Trophoblast cell (in vitro differentiated cells and primary cell): ENCODE measurements at regions not wholly inside any gene's neighbourhood (a gene's known extent, or its start where the extent isn't known, plus 50 kb on each side); places are given as distances from the start of the nearest gene placed in this dataset.

ENCODE experiments used
- DNase-seq, 2 donors: peaks; one replicate each; pipeline ENCODE4 v3.0.0-alpha.2; 2016
- H2AFZ ChIP-seq: 2 replicates; pipeline ENCODE4 v1.6.1; 2013; ENCODE audit warnings: low read length, moderate library complexity, mild to moderate bottlenecking; ENCODE audit not compliant: insufficient read depth, poor library complexity
- H2AK5ac ChIP-seq: 2 replicates; pipeline ENCODE4 v1.6.1; 2013; ENCODE audit warnings: mild to moderate bottlenecking, low read length
- H2BK120ac ChIP-seq: 2 replicates; pipeline ENCODE4 v1.6.1; 2013; ENCODE audit warnings: low read length, mild to moderate bottlenecking, moderate library complexity; ENCODE audit not compliant: insufficient read depth, poor library complexity
- H2BK12ac ChIP-seq: 2 replicates; pipeline ENCODE4 v1.6.1; 2013; ENCODE audit warnings: mild to moderate bottlenecking, low read length, moderate library complexity
- H2BK5ac ChIP-seq: 2 replicates; pipeline ENCODE4 v1.6.1; 2013; ENCODE audit warnings: low read length, low read depth, moderate library complexity, mild to moderate bottlenecking; ENCODE audit not compliant: poor library complexity
- H3K14ac ChIP-seq: 2 replicates; pipeline ENCODE4 v1.6.1; 2013; ENCODE audit warnings: mild to moderate bottlenecking, low read length
- H3K18ac ChIP-seq: 2 replicates; pipeline ENCODE4 v1.6.1; 2013; ENCODE audit warnings: mild to moderate bottlenecking, low read length
- H3K23ac ChIP-seq: 2 replicates; pipeline ENCODE4 v1.6.1; 2013; ENCODE audit warnings: low read length
- H3K27ac ChIP-seq: 2 replicates; pipeline ENCODE4 v1.5.1; 2013; ENCODE audit warnings: low read depth, mild to moderate bottlenecking, inconsistent platforms, low read length, moderate library complexity
- H3K27me3 ChIP-seq: 2 replicates; pipeline ENCODE4 v1.6.1; 2013; ENCODE audit warnings: inconsistent platforms, mild to moderate bottlenecking, low read length, moderate library complexity; ENCODE audit not compliant: insufficient read depth
- H3K36me3 ChIP-seq, 2 experiments: 1 replicate in 1 of 2; 2 replicates in 1 of 2; pipeline ENCODE4 v1.6.1; 2013; ENCODE audit warnings: low read length in 2 of 2, mild to moderate bottlenecking in 2 of 2, moderate library complexity in 1 of 2; ENCODE audit not compliant: insufficient read depth in 2 of 2, control insufficient read depth in 1 of 2
- H3K4ac ChIP-seq: 2 replicates; pipeline ENCODE4 v1.6.1; 2013; ENCODE audit warnings: low read depth, mild to moderate bottlenecking, low read length, moderate library complexity
- H3K4me1 ChIP-seq, 2 experiments: 1 replicate in 1 of 2; 2 replicates in 1 of 2; pipeline ENCODE4 v1.6.1; 2013; ENCODE audit warnings: low read length in 2 of 2, mild to moderate bottlenecking in 2 of 2, moderate library complexity in 1 of 2; ENCODE audit not compliant: insufficient read depth in 2 of 2, control insufficient read depth in 1 of 2
- H3K4me2 ChIP-seq: 2 replicates; pipeline ENCODE4 v1.6.1; 2013; ENCODE audit warnings: inconsistent platforms, mild to moderate bottlenecking, low read length, moderate library complexity
- H3K4me3 ChIP-seq: 2 replicates; pipeline ENCODE4 v1.5.1; 2013; ENCODE audit warnings: mild to moderate bottlenecking, low read depth, low read length, inconsistent platforms
- H3K79me1 ChIP-seq: one replicate; pipeline ENCODE4 v1.6.1; 2013; ENCODE audit warnings: low read length
- H3K79me2 ChIP-seq: 2 replicates; pipeline ENCODE4 v1.6.1; 2013; ENCODE audit warnings: low read length, mild to moderate bottlenecking; ENCODE audit not compliant: control insufficient read depth, insufficient read depth, poor library complexity
- H3K9ac ChIP-seq: 2 replicates; pipeline ENCODE4 v1.6.1; 2013; ENCODE audit warnings: mild to moderate bottlenecking, low read length
- H3K9me3 ChIP-seq: 2 replicates; pipeline ENCODE4 v1.6.1; 2013; ENCODE audit warnings: low read depth, mild to moderate bottlenecking, control low read depth, inconsistent platforms, low read length; ENCODE audit not compliant: insufficient read depth
- H4K12ac ChIP-seq: 2 replicates; pipeline ENCODE4 v1.6.1; 2013; ENCODE audit warnings: low read depth, mild to moderate bottlenecking, low read length, moderate library complexity
- H4K8ac ChIP-seq: 2 replicates; pipeline ENCODE4 v1.6.1; 2013; ENCODE audit warnings: low read depth, mild to moderate bottlenecking, low read length, moderate library complexity
- H4K91ac ChIP-seq: one replicate; pipeline ENCODE4 v1.6.1; 2013; ENCODE audit warnings: low read depth, mild to moderate bottlenecking, low read length, moderate library complexity
- WGBS: extraction: QIAGEN DNeasy Blood & Tissue Kit; methylation state at CpG from one replicate; pipeline ENCODE4 v1.1.7; 2013; ENCODE audit warnings: missing lambda C conversion rate; ENCODE audit not compliant: insufficient read length, insufficient coverage; ENCODE audit errors: extremely low coverage; 5-methylcytosine and 5-hydroxymethylcytosine counted together

DNA sequence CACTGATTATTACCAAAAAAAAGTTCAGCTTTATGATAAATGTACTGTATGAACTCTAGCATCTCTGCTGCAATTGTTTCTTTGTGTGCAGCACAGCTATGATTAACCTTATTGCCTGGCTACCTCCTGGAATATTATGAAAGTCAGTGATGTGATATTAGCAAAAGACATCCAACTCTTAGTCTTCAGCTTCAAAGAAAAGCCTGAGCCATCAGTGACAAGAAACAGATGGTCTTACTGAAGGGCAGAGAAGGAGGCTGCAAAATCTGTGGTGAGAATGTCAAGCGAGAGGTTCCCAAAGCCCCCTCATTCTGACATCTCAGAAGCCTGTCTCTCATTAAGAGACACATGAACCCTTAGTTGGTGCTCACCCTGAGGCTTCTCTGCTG lies 89.4 kb upstream of the TNFAIP3 start:
- Histone ChIP-seq H2BK12ac (no peak overlapping the region), H3K4me1 (peaks cover 0 to 6% of the 10 kb centered on the region in 2 experiments)
- no peak for DNase-seq

GRCh38 chr6:137779982-137780381 lies 87.1 kb upstream of the TNFAIP3 start:
- no peak overlapping the region for H2BK5ac ChIP-seq
- H4K8ac ChIP-seq: no peak overlapping the region
- no peaks in the 10 kb centered on the region for H3K79me2 ChIP-seq
- no peak overlapping the region for H3K4ac ChIP-seq
- no peaks in the 10 kb centered on the region for H3K9me3 ChIP-seq
- H3K4me3 ChIP-seq: no peak overlapping the region
- no peaks in the 10 kb centered on the region for H3K27me3 ChIP-seq
- no CpG with 5 or more reads among the region's 3 CpGs for WGBS
- no peak overlapping the region for H3K9ac ChIP-seq
- H2AK5ac ChIP-seq: no peak overlapping the region
- H3K4me2 ChIP-seq: no peak overlapping the region
- no peak overlapping the region for H2BK120ac ChIP-seq
- no peak overlapping the region for H3K27ac ChIP-seq
- H3K79me1 ChIP-seq: no peaks in the 10 kb centered on the region
- no peak overlapping the region for H2AFZ ChIP-seq
- no peak overlapping the region for H3K23ac ChIP-seq
- no peak overlapping the region for H4K12ac ChIP-seq
- H3K14ac ChIP-seq: no peak overlapping the region
- H3K18ac ChIP-seq: no peak overlapping the region
- H3K36me3 ChIP-seq: no peaks in the 10 kb centered on the region
- no peak for DNase-seq
- no peak overlapping the region for H4K91ac ChIP-seq
- peak overlapping the region; percentile 27 for H2BK12ac ChIP-seq
- H3K4me1 ChIP-seq: peaks cover 0 to 6% of the 10 kb centered on the region in 2 experiments

More for the DNA sequence above, 89.4 kb upstream of the TNFAIP3 start:
- no peak overlapping the region for H2AFZ ChIP-seq
- no peak overlapping the region for H2BK5ac ChIP-seq
- H3K23ac ChIP-seq: no peak overlapping the region
- H4K12ac ChIP-seq: no peak overlapping the region
- H3K36me3 ChIP-seq: no peaks in the 10 kb centered on the region
- H3K4me3 ChIP-seq: no peak overlapping the region
- no peak overlapping the region for H3K18ac ChIP-seq
- H3K79me2 ChIP-seq: no peaks in the 10 kb centered on the region
- no peak overlapping the region for H3K4me2 ChIP-seq
- H3K4ac ChIP-seq: no peak overlapping the region
- no peak overlapping the region for H2AK5ac ChIP-seq
- no peak overlapping the region for H3K27ac ChIP-seq
- no peak overlapping the region for H4K8ac ChIP-seq
- H2BK120ac ChIP-seq: no peak overlapping the region
- no peak overlapping the region for H3K14ac ChIP-seq
- WGBS: no CpG with 5 or more reads among the region's 1 CpG
- no peak overlapping the region for H4K91ac ChIP-seq
- no peaks in the 10 kb centered on the region for H3K79me1 ChIP-seq
- no peaks in the 10 kb centered on the region for H3K9me3 ChIP-seq
- no peak overlapping the region for H3K9ac ChIP-seq
- H3K27me3 ChIP-seq: no peaks in the 10 kb centered on the region

- Histone ChIP-seq H3K9ac (no peak overlapping the region), H3K27ac (no peak overlapping the region), H2BK5ac (no peak overlapping the region), H3K27me3 (no peaks in the 10 kb centered on the region), H4K91ac (no peak overlapping the region), H4K12ac (no peak overlapping the region), H3K79me1 (no peaks in the 10 kb centered on the region), H3K18ac (no peak overlapping the region), H3K4me1 (peaks cover 0 to 6% of the 10 kb centered on the region in 2 experiments), H3K23ac (no peak overlapping the region), H3K14ac (no peak overlapping the region), H3K79me2 (no peaks in the 10 kb centered on the region), H3K36me3 (no peaks in the 10 kb centered on the region), H2BK12ac (peak overlapping the region; percentile 27), H3K4ac (no peak overlapping the region), H2AFZ (no peak overlapping the region), H3K9me3 (no peaks in the 10 kb centered on the region), H4K8ac (no peak overlapping the region), H2AK5ac (no peak overlapping the region), H3K4me2 (no peak overlapping the region), H2BK120ac (no peak overlapping the region), H3K4me3 (no peak overlapping the region)
- no CpG with 5 or more reads among the region's 7 CpGs for WGBS
- DNase-seq: no peak
These were observed 86.5 kb upstream of the TNFAIP3 start for GRCh38 chr6:137780447-137781034.

DNA sequence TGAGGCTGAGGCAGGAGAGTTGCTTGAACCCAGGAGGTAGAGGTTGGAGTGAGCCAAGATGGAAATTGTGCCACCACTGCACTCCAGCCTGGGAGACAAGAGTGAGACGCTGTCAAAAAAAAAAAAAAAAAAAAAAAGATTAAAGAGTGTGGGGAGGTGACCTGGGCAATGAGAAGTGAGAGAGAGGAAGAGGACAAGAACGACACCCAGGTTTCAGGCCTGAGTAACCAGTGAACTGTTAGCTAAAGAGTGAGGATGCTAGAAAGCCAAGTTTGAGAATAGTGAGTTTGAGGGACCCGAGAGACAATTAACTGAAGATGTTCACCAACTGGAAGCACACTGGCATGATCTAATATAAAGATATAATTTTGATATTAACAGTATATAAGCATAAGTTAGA lies 85.4 kb upstream of the TNFAIP3 start:
- no peaks in the 10 kb centered on the region for H3K36me3 ChIP-seq
- H2BK5ac ChIP-seq: no peak overlapping the region
- no peak overlapping the region for H3K18ac ChIP-seq
- no peak overlapping the region for H4K91ac ChIP-seq
- no peak overlapping the region for H2AFZ ChIP-seq
- no peak for DNase-seq
- no peak overlapping the region for H3K14ac ChIP-seq
- H3K23ac ChIP-seq: no peak overlapping the region
- H3K9me3 ChIP-seq: no peaks in the 10 kb centered on the region
- no peak overlapping the region for H3K4me2 ChIP-seq
- no peak overlapping the region for H4K12ac ChIP-seq
- H3K79me2 ChIP-seq: no peaks in the 10 kb centered on the region
- no peak overlapping the region for H3K27ac ChIP-seq
- peaks cover 0 to 6% of the 10 kb centered on the region in 2 experiments for H3K4me1 ChIP-seq
- H3K79me1 ChIP-seq: no peaks in the 10 kb centered on the region
- H3K4ac ChIP-seq: no peak overlapping the region
- H3K9ac ChIP-seq: no peak overlapping the region
- H2BK12ac ChIP-seq: no peak overlapping the region
- H4K8ac ChIP-seq: no peak overlapping the region
- H3K27me3 ChIP-seq: no peaks in the 10 kb centered on the region
- no peak overlapping the region for H3K4me3 ChIP-seq
- no peak overlapping the region for H2AK5ac ChIP-seq
- WGBS: no CpG with 5 or more reads among the region's 3 CpGs
- no peak overlapping the region for H2BK120ac ChIP-seq
